ENCODE measurements at regions not wholly inside any gene's neighbourhood (a gene's known extent, or its start where the extent isn't known, plus 50 kb on each side); places are given as distances from the start of the nearest gene placed in this dataset.

DNA sequence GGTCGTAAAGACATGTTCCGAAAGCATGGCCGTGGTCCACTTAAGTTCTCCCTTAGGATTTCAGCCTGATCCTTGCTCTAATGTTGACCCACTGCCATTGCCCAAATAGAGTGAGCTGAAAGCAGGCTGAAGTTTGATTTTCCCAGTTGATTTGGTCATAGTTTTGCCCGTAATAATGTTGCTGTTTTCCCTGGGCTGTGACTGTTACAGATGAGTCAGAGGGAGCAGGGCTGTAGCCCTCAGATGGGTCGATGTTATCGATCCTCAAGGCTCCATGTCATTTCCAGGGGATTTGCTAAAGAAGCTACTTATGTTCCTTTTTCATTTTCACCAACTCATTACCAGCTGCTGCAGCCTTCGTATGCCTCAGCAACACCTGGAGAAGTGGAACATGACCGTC, 169.0 kb upstream of the ZFHX3 start:
- no peak overlapping the region for H3K4me3 ChIP-seq (ENCODE audit: insufficient read depth, low read depth, low read length)
- 91 to 96% methylated on average over 8 of the region's 8 CpGs for WGBS, 2 experiments
- no peaks in the 10 kb centered on the region for H3K36me3 ChIP-seq (ENCODE audit: control insufficient read depth, insufficient read depth, low read length)
- H3K27me3 ChIP-seq (ENCODE audit: control insufficient read depth, insufficient read depth, low read length, poor library complexity, severe bottlenecking), result no peaks in the 10 kb centered on the region
- H3K9me3 ChIP-seq (ENCODE audit: control insufficient read depth, low read length), result no peaks in the 10 kb centered on the region
- no peak overlapping the region for H3K27ac ChIP-seq (ENCODE audit: insufficient read depth, low read depth, low read length, poor library complexity, severe bottlenecking)
- peaks cover 3% of the 10 kb centered on the region for H3K4me1 ChIP-seq (ENCODE audit: control insufficient read depth, insufficient read depth, low read length)

DNA sequence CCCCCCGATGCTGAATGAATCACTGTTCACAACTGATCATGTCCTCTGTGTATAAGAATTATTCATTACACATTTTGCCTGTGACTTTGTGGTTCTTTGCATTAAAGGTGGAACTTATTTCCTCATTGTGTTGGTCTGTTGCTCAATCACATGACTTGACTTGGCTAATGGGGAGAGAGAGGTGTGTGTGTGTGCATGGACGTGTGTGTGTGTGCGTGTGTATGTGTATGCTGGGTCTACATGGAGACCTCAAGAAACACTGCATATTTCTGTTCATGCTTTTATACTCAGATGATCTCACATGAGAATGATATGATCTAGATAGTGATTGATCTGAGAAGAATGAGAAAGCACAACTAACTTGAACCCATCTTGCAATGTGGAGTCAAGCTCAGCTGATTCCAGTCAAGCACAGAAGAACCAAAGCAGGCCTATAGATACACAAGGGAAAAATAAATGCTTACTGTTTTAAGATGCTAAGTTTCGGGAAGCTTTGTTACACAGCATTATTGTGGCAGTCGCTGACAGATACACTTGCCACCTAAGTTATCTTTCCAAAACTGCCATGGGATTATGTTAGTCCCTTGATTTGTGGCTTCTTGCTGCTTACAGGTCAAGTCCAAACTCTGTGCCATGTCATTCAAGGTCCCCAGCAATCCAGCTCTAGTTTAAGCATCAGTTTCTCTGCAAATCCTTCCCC, 167.9 kb upstream of the ZFHX3 start:
- no peaks in the 10 kb centered on the region for H3K36me3 ChIP-seq (ENCODE audit: control insufficient read depth, insufficient read depth, low read length)
- no peaks in the 10 kb centered on the region for H3K9me3 ChIP-seq (ENCODE audit: control insufficient read depth, low read length)
- H3K4me3 ChIP-seq (ENCODE audit: insufficient read depth, low read depth, low read length), result no peak overlapping the region
- peaks cover 3% of the 10 kb centered on the region for H3K4me1 ChIP-seq (ENCODE audit: control insufficient read depth, insufficient read depth, low read length)
- no peaks in the 10 kb centered on the region for H3K27me3 ChIP-seq (ENCODE audit: control insufficient read depth, insufficient read depth, low read length, poor library complexity, severe bottlenecking)
- no peak overlapping the region for H3K27ac ChIP-seq (ENCODE audit: insufficient read depth, low read depth, low read length, poor library complexity, severe bottlenecking)
- WGBS, 2 experiments, result 88 to 94% methylated on average over 5 of the region's 5 CpGs

DNA sequence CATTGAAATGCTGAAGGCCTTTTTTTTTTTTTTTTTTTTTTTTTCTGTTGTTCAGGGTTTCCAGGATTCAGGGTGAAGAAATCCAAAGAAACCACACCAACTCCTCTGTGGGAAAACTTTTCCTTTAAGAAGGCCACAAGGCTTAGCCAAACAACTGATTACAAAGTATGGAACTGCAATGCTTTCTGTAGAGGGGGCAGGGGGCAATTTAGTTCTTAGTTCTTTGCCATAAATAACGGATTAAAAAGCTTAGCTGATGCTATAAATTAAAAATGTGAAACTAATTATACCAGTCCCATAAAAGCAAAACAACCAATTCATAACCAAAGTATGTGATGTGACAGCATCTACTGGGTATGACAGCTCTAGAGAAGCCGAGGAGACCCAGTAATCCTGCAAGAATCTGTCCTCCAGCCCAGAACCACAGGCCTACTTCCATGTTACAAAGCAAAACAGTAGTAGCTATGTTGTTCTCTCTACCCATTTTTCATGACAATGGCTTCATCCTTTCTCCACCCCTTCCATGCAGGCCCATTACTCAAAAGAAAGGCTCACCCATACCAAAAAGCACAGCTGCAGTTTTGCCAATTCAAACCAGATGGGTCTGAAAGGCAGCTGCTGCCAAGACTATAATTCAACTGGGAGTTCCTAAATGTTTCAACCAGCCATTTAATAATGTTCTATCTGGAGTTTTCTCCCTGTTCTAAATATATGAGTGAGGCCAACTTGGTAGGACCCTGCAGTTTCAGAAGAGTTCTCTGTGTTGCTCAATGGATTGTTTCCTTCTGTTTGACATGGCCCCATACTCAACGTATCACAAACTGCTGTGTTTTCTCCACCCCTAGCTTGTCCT, 167.1 kb upstream of the ZFHX3 start:
- no peak overlapping the region for H3K27ac ChIP-seq (ENCODE audit: insufficient read depth, low read depth, low read length, poor library complexity, severe bottlenecking)

DNA sequence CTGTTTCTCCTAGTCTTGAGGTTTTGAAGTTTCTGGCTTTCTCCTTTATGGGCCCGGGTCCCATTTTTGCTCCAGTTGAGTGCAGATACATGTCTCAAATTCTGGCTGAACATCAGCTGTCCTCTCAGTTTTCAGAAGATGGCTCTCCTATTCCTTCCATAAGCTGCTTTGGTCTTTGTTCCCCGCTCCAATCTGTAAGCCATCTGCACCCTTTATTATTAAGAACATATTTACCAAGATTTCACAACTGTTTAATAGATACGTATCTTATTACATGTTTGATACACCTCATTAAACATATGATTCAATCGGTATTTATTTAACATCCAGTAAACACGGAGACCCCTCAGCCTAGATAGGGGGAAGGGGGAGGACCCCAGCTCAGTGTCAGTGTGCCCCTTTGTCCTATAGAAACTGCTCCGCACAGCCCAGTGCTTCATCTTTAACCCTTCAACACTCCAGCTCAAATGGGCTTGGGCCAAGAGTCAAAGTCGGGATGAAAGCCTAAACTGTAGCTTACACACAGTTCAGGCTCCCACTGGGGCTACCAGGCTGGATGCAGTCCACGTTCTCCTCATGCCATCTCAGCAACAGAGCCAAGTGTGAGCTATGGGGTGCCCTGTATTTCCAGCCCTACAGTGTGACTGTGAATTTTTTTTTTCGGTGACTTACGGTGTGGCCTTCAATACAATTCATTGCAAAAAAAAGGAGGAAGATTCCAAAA, 166.0 kb upstream of the ZFHX3 start:
- H3K4me3 ChIP-seq (ENCODE audit: insufficient read depth, low read depth, low read length), result no peak overlapping the region
- H3K9me3 ChIP-seq (ENCODE audit: control insufficient read depth, low read length), result no peaks in the 10 kb centered on the region
- no peaks in the 10 kb centered on the region for H3K27me3 ChIP-seq (ENCODE audit: control insufficient read depth, insufficient read depth, low read length, poor library complexity, severe bottlenecking)
- H3K36me3 ChIP-seq (ENCODE audit: control insufficient read depth, insufficient read depth, low read length), result no peaks in the 10 kb centered on the region
- WGBS, 2 experiments, result 90 to 91% methylated on average over 10 of the region's 10 CpGs
- peaks cover 3% of the 10 kb centered on the region for H3K4me1 ChIP-seq (ENCODE audit: control insufficient read depth, insufficient read depth, low read length)
- H3K27ac ChIP-seq (ENCODE audit: insufficient read depth, low read depth, low read length, poor library complexity, severe bottlenecking), result no peak overlapping the region

More for the DNA sequence above, 167.1 kb upstream of the ZFHX3 start:
- peaks cover 3% of the 10 kb centered on the region for H3K4me1 ChIP-seq (ENCODE audit: control insufficient read depth, insufficient read depth, low read length)
- no peaks in the 10 kb centered on the region for H3K9me3 ChIP-seq (ENCODE audit: control insufficient read depth, low read length)
- H3K27me3 ChIP-seq (ENCODE audit: control insufficient read depth, insufficient read depth, low read length, poor library complexity, severe bottlenecking), result no peaks in the 10 kb centered on the region
- no peaks in the 10 kb centered on the region for H3K36me3 ChIP-seq (ENCODE audit: control insufficient read depth, insufficient read depth, low read length)
- H3K4me3 ChIP-seq (ENCODE audit: insufficient read depth, low read depth, low read length), result no peak overlapping the region
- WGBS, 2 experiments, result 69 to 76% methylated on average over 2 of the region's 3 CpGs

DNA sequence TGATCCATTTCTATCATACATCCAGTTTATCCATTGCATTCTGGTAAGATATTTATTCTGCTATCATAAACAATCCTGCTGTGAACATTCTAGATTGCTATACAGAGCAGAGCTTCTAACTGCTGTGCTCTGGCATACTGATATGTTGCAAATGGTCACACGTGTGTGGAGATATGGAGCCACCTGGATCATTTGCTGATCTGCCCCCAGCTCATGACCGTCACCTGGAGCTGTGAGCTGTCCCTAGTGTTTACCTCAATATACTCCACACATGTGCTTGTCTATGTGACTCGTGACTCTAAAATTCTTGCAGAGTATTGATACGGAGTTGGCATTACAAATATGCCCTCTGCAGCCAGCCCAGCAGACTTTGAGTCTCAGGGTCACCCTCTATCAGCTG, 164.5 kb upstream of the ZFHX3 start:
- no peak overlapping the region for H3K4me3 ChIP-seq (ENCODE audit: insufficient read depth, low read depth, low read length)
- no peaks in the 10 kb centered on the region for H3K9me3 ChIP-seq (ENCODE audit: control insufficient read depth, low read length)
- H3K27ac ChIP-seq (ENCODE audit: insufficient read depth, low read depth, low read length, poor library complexity, severe bottlenecking), result no peak overlapping the region
- H3K4me1 ChIP-seq (ENCODE audit: control insufficient read depth, insufficient read depth, low read length), result peaks cover 3% of the 10 kb centered on the region
- H3K27me3 ChIP-seq (ENCODE audit: control insufficient read depth, insufficient read depth, low read length, poor library complexity, severe bottlenecking), result no peaks in the 10 kb centered on the region
- H3K36me3 ChIP-seq (ENCODE audit: control insufficient read depth, insufficient read depth, low read length), result no peaks in the 10 kb centered on the region
- 95 to 96% methylated on average over 4 of the region's 4 CpGs for WGBS, 2 experiments

DNA sequence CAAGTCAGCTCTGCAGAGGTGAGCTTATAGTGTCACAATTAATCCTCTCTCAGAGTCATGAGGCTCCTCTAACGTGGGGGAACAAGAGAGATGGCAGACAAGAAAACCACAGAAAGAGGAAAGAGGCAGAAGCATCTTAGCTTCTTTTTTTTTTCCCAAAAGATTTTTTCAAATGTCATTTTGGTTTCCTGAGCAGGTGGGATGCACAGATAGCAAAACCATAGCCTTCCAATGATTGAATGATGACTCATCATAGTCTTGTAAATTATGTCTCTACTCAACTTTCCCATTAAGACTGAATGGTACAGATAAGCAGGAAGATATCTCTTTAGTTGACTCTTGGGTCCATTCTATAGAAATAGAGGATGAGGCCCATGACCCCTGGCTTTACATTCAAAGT, 162.8 kb upstream of the ZFHX3 start:
- Histone ChIP-seq H3K27me3 (ENCODE audit: control insufficient read depth, insufficient read depth, low read length, poor library complexity, severe bottlenecking) (no peaks in the 10 kb centered on the region), H3K4me1 (ENCODE audit: control insufficient read depth, insufficient read depth, low read length) (peaks cover 3% of the 10 kb centered on the region), H3K27ac (ENCODE audit: insufficient read depth, low read depth, low read length, poor library complexity, severe bottlenecking) (no peak overlapping the region), H3K4me3 (ENCODE audit: insufficient read depth, low read depth, low read length) (no peak overlapping the region), H3K36me3 (ENCODE audit: control insufficient read depth, insufficient read depth, low read length) (no peaks in the 10 kb centered on the region), H3K9me3 (ENCODE audit: control insufficient read depth, low read length) (no peaks in the 10 kb centered on the region)
- 75 to 91% methylated on average over 1 of the region's 1 CpG for WGBS, 2 experiments

DNA sequence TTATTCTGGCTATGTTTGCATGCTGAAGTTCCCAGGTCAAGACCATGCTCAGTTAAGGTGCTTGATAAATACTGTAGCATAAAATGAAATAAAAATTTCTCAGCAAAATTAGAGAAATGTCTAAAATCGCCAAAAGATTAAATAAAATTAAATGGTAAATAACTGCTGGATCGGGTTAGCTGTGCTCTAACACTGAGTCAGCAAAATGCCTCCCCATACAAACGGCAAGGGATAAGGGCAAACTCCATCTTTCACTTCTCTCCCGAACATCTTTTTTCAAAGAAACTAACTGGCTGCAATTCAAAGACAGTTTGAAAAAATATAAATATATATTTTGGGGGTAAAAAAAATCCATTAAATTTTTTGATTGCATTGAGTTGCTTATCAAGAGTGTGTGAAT, 162.2 kb upstream of the ZFHX3 start:
- H3K36me3 ChIP-seq (ENCODE audit: control insufficient read depth, insufficient read depth, low read length), result no peaks in the 10 kb centered on the region
- peaks cover 3% of the 10 kb centered on the region for H3K4me1 ChIP-seq (ENCODE audit: control insufficient read depth, insufficient read depth, low read length)
- no peak overlapping the region for H3K27ac ChIP-seq (ENCODE audit: insufficient read depth, low read depth, low read length, poor library complexity, severe bottlenecking)
- H3K9me3 ChIP-seq (ENCODE audit: control insufficient read depth, low read length), result no peaks in the 10 kb centered on the region
- H3K4me3 ChIP-seq (ENCODE audit: insufficient read depth, low read depth, low read length), result no peak overlapping the region
- 88 to 93% methylated on average over 2 to 3 of the region's 4 CpGs for WGBS, 2 experiments
- H3K27me3 ChIP-seq (ENCODE audit: control insufficient read depth, insufficient read depth, low read length, poor library complexity, severe bottlenecking), result no peaks in the 10 kb centered on the region

DNA sequence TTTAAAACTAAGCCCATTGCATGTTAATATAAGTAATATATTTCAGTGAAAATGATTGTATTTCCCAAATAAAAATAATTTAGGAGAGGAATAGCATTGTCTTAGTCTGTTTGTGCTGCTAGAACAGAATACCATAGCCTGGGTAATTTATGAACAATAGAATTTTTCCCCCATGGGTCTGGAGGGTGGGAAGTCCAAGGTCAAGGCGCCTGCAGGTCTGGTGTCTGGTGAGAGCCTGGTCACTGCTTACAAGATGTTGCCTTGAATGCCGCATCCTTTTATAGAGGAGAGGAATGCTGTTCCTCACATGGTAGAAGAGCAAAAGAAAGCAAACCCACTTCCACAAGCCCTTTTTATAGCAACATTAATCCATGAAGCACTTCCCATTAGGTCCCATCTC, 161.3 kb upstream of the ZFHX3 start:
- H3K27ac ChIP-seq (ENCODE audit: insufficient read depth, low read depth, low read length, poor library complexity, severe bottlenecking), result no peak overlapping the region
- H3K27me3 ChIP-seq (ENCODE audit: control insufficient read depth, insufficient read depth, low read length, poor library complexity, severe bottlenecking), result no peaks in the 10 kb centered on the region
- H3K36me3 ChIP-seq (ENCODE audit: control insufficient read depth, insufficient read depth, low read length), result no peaks in the 10 kb centered on the region
- H3K4me3 ChIP-seq (ENCODE audit: insufficient read depth, low read depth, low read length), result no peak overlapping the region
- no peaks in the 10 kb centered on the region for H3K4me1 ChIP-seq (ENCODE audit: control insufficient read depth, insufficient read depth, low read length)
- 88 to 93% methylated on average over 2 of the region's 2 CpGs for WGBS, 2 experiments
- H3K9me3 ChIP-seq (ENCODE audit: control insufficient read depth, low read length), result no peaks in the 10 kb centered on the region

DNA sequence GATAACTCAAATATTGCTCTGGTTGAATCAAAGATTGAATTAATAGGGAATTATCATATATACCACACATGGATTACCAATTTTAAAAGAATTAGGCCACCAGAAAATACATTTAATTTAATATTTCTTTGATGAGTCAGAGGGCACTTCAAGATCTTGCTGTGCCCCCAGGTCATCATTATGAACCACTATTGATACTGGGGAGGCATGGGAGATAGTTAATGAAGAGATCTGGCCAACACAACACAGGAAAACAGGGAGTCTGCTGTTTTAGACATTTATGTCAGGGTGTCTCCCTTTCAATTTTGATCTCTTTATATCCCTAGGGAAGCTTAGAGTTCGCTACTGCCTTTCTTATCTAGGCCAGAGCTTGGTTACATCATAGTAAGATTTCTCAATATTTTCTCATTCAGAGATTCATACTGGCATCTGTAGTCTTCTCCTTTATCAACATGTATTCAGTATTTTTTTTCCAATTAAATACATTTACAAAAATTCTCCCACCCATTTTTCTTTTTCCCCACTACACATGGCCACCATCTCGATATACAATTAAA, 158.3 kb upstream of the ZFHX3 start:
- no peaks in the 10 kb centered on the region for H3K4me1 ChIP-seq (ENCODE audit: control insufficient read depth, insufficient read depth, low read length)
- 86 to 87% methylated on average over 2 of the region's 2 CpGs for WGBS, 2 experiments
- no peak overlapping the region for H3K27ac ChIP-seq (ENCODE audit: insufficient read depth, low read depth, low read length, poor library complexity, severe bottlenecking)
- no peaks in the 10 kb centered on the region for H3K9me3 ChIP-seq (ENCODE audit: control insufficient read depth, low read length)
- no peak overlapping the region for H3K4me3 ChIP-seq (ENCODE audit: insufficient read depth, low read depth, low read length)
- H3K27me3 ChIP-seq (ENCODE audit: control insufficient read depth, insufficient read depth, low read length, poor library complexity, severe bottlenecking), result no peaks in the 10 kb centered on the region
- no peaks in the 10 kb centered on the region for H3K36me3 ChIP-seq (ENCODE audit: control insufficient read depth, insufficient read depth, low read length)

Measured in ectodermal cell (in vitro differentiated cells).